ENCODE measurements at regions not wholly inside any gene's neighbourhood (a gene's known extent, or its start where the extent isn't known, plus 50 kb on each side); places are given as distances from the start of the nearest gene placed in this dataset.

DNA sequence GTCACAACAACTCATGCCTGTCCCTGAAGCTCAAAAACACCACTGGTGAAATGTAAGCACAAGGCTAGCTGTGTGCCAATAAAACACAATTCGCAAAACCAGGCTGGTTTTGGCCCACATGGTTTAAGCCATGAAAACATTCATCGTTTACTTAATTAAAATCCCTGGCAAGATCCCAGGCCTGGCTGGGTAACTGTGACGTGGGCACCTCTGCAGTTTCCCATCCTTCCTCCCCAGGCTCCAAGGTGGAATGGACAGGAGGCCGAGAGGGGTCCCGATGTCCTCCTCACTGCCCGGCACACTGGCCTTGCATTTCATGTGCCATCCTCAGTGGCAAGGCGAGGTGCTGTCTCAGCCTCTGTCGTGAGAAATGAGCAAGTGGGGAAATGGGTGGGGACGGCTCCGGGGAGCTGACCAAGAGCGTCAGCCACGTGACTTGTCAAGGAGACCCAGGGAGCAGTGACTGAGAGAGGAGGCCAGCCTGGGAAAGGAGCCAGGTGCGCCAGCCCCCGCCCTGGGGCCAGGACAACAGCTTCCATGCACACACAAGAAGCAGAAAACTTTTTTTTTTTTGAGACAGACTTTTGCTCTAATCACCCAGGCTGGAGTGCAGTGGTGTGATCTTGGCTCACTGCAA lies 153.1 kb upstream of the RAB4A start:
- Histone ChIP-seq H3K4me1 (peaks cover 0 to 11% of the 10 kb centered on the region in 2 donors), H3K36me3 (no peaks in the 10 kb centered on the region), H3K27ac (peak overlapping the region; percentile 84), H3K27me3 (no peaks in the 10 kb centered on the region), H3K9me3 (no peaks in the 10 kb centered on the region), H3K4me3 (peak overlapping the region in 1 of 3 donors; percentile 17)
- intact Hi-C loops (cut with DNase I; ENCODE audit: low total_unique reads): loop anchor here (5.0 kb wide), 1 partner anchor 45 kb away; no protein-coding TSS in a partner anchor
- TF ChIP-seq POLR2AphosphoS5 (IDR thresholded peaks at IDR 0.05) (peak in 1 of 3 donors; percentile 33), POLR2A (IDR thresholded peaks at IDR 0.05) (no peak)
- DNase-seq (ENCODE audit: low spot score in 2 of 2): peak; percentile 62 to 73

DNA sequence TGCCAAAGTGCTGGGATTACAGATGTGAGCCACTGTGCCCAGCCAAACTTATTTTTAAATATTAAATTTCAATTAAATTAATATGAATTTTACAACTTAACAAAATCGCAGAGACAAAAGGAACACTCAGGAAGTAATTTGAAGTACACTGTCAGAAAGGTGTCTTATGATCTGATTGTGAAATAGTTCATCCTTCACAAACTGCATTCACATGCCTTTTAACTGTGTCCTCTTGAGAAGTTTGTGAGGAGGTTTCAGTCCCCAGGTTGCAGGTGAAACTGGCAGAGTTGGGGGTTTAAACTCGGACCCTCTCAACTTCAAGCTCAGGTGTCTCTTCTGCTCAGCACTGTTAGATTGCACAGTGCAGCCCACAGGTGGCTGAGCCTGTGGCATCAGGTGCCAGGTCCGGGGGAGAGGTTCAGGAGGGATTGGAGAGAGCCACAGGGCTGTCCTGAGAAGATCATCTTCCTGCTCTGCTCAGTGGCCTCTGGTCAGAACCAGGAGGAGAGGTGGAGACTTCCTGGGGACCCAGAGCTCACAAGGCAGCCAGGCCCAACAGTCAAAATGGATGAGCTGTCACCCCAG lies 152.3 kb upstream of the RAB4A start:
- intact Hi-C loops (cut with DNase I; ENCODE audit: low total_unique reads): loop anchor here (5.0 kb wide), 1 partner anchor 46 kb away; no protein-coding TSS in a partner anchor
- Histone ChIP-seq H3K27me3 (no peaks in the 10 kb centered on the region), H3K4me3 (no peak overlapping the region), H3K4me1 (peaks cover 0 to 11% of the 10 kb centered on the region in 2 donors), H3K9me3 (no peaks in the 10 kb centered on the region), H3K36me3 (no peaks in the 10 kb centered on the region), H3K27ac (peak overlapping the region; percentile 84)
- no peak for DNase-seq (ENCODE audit: low spot score in 2 of 2)
- TF ChIP-seq POLR2A (IDR thresholded peaks at IDR 0.05) (no peak), POLR2AphosphoS5 (IDR thresholded peaks at IDR 0.05) (no peak)
- TF ChIP-seq, protein P1, sequence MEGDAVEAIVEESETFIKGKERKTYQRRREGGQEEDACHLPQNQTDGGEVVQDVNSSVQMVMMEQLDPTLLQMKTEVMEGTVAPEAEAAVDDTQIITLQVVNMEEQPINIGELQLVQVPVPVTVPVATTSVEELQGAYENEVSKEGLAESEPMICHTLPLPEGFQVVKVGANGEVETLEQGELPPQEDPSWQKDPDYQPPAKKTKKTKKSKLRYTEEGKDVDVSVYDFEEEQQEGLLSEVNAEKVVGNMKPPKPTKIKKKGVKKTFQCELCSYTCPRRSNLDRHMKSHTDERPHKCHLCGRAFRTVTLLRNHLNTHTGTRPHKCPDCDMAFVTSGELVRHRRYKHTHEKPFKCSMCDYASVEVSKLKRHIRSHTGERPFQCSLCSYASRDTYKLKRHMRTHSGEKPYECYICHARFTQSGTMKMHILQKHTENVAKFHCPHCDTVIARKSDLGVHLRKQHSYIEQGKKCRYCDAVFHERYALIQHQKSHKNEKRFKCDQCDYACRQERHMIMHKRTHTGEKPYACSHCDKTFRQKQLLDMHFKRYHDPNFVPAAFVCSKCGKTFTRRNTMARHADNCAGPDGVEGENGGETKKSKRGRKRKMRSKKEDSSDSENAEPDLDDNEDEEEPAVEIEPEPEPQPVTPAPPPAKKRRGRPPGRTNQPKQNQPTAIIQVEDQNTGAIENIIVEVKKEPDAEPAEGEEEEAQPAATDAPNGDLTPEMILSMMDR (IDR thresholded peaks at IDR 0.05): no peak

DNA sequence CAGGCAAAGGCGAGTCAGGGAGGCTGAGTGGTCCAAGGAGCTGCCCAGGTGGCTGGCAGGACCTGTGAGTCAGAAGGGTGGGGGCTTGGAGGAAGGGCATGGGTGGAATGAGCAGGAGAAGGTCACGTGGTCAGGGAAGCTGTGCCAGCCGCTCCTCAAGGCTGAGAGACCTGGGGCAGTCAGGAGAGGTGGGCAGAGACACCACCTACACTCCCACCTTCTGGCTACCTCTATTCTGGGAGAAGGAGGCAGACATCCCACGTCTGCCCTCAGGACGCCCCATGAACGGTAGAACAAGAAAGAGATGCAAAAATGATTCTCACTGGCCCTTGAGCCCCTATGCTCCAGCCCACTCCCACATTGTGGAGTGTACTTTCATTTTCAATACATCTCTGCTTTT lies 151.8 kb upstream of the RAB4A start:
- peaks cover 0 to 11% of the 10 kb centered on the region in 2 donors for H3K4me1 ChIP-seq

DNA sequence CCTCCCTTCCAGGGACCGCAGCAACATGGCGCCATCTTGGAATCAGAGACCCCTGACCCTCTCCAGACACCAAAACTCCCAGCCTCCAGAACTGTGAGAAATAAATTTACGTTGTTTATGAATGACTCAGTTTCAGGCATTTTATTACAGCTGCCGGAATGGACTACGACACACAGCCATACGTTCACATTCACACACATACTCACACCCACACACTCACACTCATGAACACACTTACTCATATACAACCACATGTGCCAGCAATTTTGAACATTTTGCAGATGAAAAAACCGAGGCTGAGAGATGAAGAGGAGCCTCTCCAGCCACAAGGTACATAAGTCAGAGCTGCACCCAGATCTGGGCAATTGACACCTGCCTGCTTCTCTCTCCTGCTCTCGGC lies 151.0 kb upstream of the RAB4A start:
- H3K4me1 ChIP-seq: peaks cover 0 to 11% of the 10 kb centered on the region in 2 donors
- H3K9me3 ChIP-seq: no peaks in the 10 kb centered on the region
- no peak overlapping the region for H3K4me3 ChIP-seq
- no peaks in the 10 kb centered on the region for H3K36me3 ChIP-seq
- TF ChIP-seq, protein P1 (IDR thresholded peaks at IDR 0.05): no peak
- no peak for TF ChIP-seq POLR2AphosphoS5 (IDR thresholded peaks at IDR 0.05)
- no peak for TF ChIP-seq POLR2A (IDR thresholded peaks at IDR 0.05)
- no peak overlapping the region for H3K27ac ChIP-seq
- no peak for DNase-seq (ENCODE audit: low spot score in 2 of 2)
- no peaks in the 10 kb centered on the region for H3K27me3 ChIP-seq
- intact Hi-C loops (cut with DNase I; ENCODE audit: low total_unique reads): loop anchor here (5.0 kb wide), 1 partner anchor 48 kb away; no protein-coding TSS in a partner anchor

More for the DNA sequence above, 151.8 kb upstream of the RAB4A start:
- Histone ChIP-seq H3K9me3 (no peaks in the 10 kb centered on the region), H3K27me3 (no peaks in the 10 kb centered on the region), H3K36me3 (no peaks in the 10 kb centered on the region), H3K4me3 (no peak overlapping the region), H3K27ac (peak overlapping the region; percentile 8 to 84)
- TF ChIP-seq, protein P1 (IDR thresholded peaks at IDR 0.05): no peak
- TF ChIP-seq POLR2AphosphoS5 (IDR thresholded peaks at IDR 0.05): no peak
- no peak for TF ChIP-seq POLR2A (IDR thresholded peaks at IDR 0.05)
- DNase-seq (ENCODE audit: low spot score in 2 of 2): no peak
- intact Hi-C loops (cut with DNase I; ENCODE audit: low total_unique reads): loop anchor here (5.0 kb wide), 1 partner anchor 47 kb away; no protein-coding TSS in a partner anchor

DNA sequence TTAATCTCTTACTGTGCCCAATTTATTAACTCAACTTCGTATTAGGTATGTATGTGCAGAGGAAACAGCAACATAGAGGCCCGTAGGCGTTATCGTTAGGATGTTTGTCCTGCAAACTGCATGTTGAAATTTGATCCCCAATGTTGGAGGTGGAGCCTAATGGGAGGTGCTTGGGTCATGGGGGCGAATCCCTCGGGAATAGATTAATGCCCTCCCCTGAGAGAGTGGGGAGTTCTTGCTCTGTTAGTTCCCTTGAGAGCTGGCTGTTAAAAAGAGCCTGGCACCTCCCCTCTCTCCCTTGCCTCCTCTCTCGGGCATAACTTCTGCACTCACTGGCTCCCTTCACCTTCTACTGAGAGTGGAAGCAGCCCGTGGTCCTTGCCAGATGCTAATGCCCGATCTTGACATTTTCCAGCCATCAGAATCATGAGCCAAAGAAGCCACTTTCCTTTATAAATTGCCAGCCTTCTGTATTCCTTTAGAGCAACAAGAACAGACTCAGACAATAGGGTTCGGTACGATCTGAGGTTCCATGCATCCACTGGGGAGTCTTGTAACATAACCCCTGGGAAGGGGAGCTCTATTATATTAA lies 149.0 kb upstream of the RAB4A start:
- no peak overlapping the region for H3K27ac ChIP-seq
- H3K4me1 ChIP-seq: peaks cover 0 to 11% of the 10 kb centered on the region in 2 donors
- DNase-seq (ENCODE audit: low spot score in 2 of 2): no peak
- intact Hi-C loops (cut with DNase I; ENCODE audit: low total_unique reads): no loop called here
- no peaks in the 10 kb centered on the region for H3K9me3 ChIP-seq
- H3K36me3 ChIP-seq: no peaks in the 10 kb centered on the region
- TF ChIP-seq, protein P1 (IDR thresholded peaks at IDR 0.05): no peak
- TF ChIP-seq POLR2A (IDR thresholded peaks at IDR 0.05): no peak
- no peak for TF ChIP-seq POLR2AphosphoS5 (IDR thresholded peaks at IDR 0.05)
- H3K27me3 ChIP-seq: no peaks in the 10 kb centered on the region
- H3K4me3 ChIP-seq: no peak overlapping the region

Measured in breast epithelium (tissue), 4 donors.